Spleen (tissue), 11 donors: ENCODE measurements at regions not wholly inside any gene's neighbourhood (a gene's known extent, or its start where the extent isn't known, plus 50 kb on each side); places are given as distances from the start of the nearest gene placed in this dataset.

Experiments used
- DNase-seq: peaks from one replicate; pipeline ENCODE4 v3.0.0-alpha.2; 2020
- H3K27ac ChIP-seq, 8 donors: fragments of 200-600 bp; sonication (generic) in 7 of 8; 1 replicate in 4 of 8; 2 replicates in 4 of 8; pipeline versions ENCODE4 v1.5.0 to v1.8.0; 2016 to 2021; ENCODE audit warnings: inconsistent platforms in 4 of 8, mild to moderate bottlenecking in 4 of 8, moderate library complexity in 1 of 8
- H3K27me3 ChIP-seq, 7 donors: fragments of 200-600 bp; sonication (generic) in 6 of 7; replicated peaks in 1 of 7; 1 replicate in 4 of 7; 2 replicates in 3 of 7; pipeline versions ENCODE4 v1.5.0 to v1.8.0; 2016 to 2021; ENCODE audit warnings: inconsistent platforms in 3 of 7, mild to moderate bottlenecking in 1 of 7
- H3K36me3 ChIP-seq, 6 donors: fragments of 200-600 bp; sonication (generic) in 5 of 6; 1 replicate in 4 of 6; 2 replicates in 2 of 6; pipeline versions ENCODE4 v1.5.0 to v1.8.0; 2016 to 2021; ENCODE audit warnings: inconsistent platforms in 2 of 6
- H3K4me1 ChIP-seq, 6 donors: fragments of 200-600 bp; sonication (generic) in 5 of 6; 1 replicate in 3 of 6; 2 replicates in 3 of 6; pipeline versions ENCODE4 v1.5.0 to v1.8.0; 2016 to 2021; ENCODE audit warnings: inconsistent platforms in 3 of 6
- H3K4me3 ChIP-seq, 8 donors: fragments of 200-600 bp; sonication (generic) in 7 of 8; 1 replicate in 4 of 8; 2 replicates in 4 of 8; pipeline versions ENCODE4 v1.5.0 to v1.8.0; 2016 to 2021; ENCODE audit warnings: inconsistent platforms in 4 of 8, mild to moderate bottlenecking in 4 of 8, moderate library complexity in 2 of 8
- H3K9me3 ChIP-seq, 8 donors: fragments of 200-600 bp; sonication (generic) in 7 of 8; 1 replicate in 4 of 8; 2 replicates in 4 of 8; pipeline versions ENCODE4 v1.5.0 to v1.8.0; 2016 to 2021; ENCODE audit warnings: inconsistent platforms in 4 of 8
- CTCF ChIP-seq, 11 experiments: fragments of 200-600 bp in 7 of 11; fragments of 450-650 bp in 4 of 11; sonication (generic) in 4 of 11; IDR thresholded peaks in 8 of 11; conservative IDR thresholded peaks in 3 of 11; 1 replicate in 7 of 11; 2 replicates in 4 of 11; pipeline versions ENCODE4 v1.4.0 to v1.8.0; 2016 to 2021; ENCODE audit warnings: antibody characterized with exemption in 11 of 11, inconsistent platforms in 4 of 11, mild to moderate bottlenecking in 1 of 11
- POLR2A ChIP-seq, 3 donors: fragments of 450-650 bp; IDR thresholded peaks; one replicate each; pipeline ENCODE4 v1.5.1; 2017; ENCODE audit warnings: antibody characterized with exemption in 3 of 3, mild to moderate bottlenecking in 1 of 3
- POLR2AphosphoS5 ChIP-seq, 3 donors: sonication (generic); formaldehyde crosslinking; IDR thresholded peaks; one replicate each; pipeline ENCODE4 v1.5.1; 2017; ENCODE audit warnings: antibody characterized with exemption in 3 of 3
- WGBS, 5 donors: extraction: QIAGEN DNeasy Blood & Tissue Kit in 3 of 5; methylation state at CpG; one replicate each; pipeline versions ENCODE4 v1.1.5 to v1.1.7; 2013 to 2018; 5-methylcytosine and 5-hydroxymethylcytosine counted together
- intact Hi-C: fragments of 100-400 bp; cut with DNase I; formaldehyde crosslinking; loops from one replicate; pipeline ENCODE4 v1.15.0; 2023; ENCODE audit warnings: low total_unique reads
- donor health status: healthy with polysubstance abuse.
- donor health status: DM: no; HTN: no; CAD: no; lungs with moderate emphysema.
- donor health status: DM: no; HTN: no; CAD: no.
- donor health status: Bipolar disorder and iron deficiency.
- donor health status: healthy.
- donor health status: DM: no; HTN: no; CAD: no.
- donor health status: DM: yes; HTN: yes; CAD: no.

- Histone ChIP-seq H3K4me1 (no peaks in the 10 kb centered on the region), H3K36me3 (no peaks in the 10 kb centered on the region), H3K27me3 (peaks cover 0 to 9% (median 0%) of the 10 kb centered on the region in 7 donors), H3K27ac (no peak overlapping the region), H3K4me3 (no peak overlapping the region), H3K9me3 (peaks cover 0 to 6% (median 0%) of the 10 kb centered on the region in 8 donors)
- no peak for DNase-seq
- 73 to 87% (median 75%) methylated on average over 14 of the region's 14 CpGs for WGBS, 5 donors
- intact Hi-C loops = no loop called here
- no peak for TF ChIP-seq POLR2A (IDR thresholded peaks at IDR 0.05)
- no peak for TF ChIP-seq POLR2AphosphoS5 (IDR thresholded peaks at IDR 0.05)
- TF ChIP-seq CTCF (IDR thresholded peaks at IDR 0.05 in 8 of 11, conservative IDR thresholded peaks at IDR 0.05 in 3 of 11) = no peak
Measured at GRCh38 chr6:169070506-169071176, 183.0 kb downstream of the THBS2 start.

- no peak for DNase-seq
- 85 to 94% (median 89%) methylated on average over 7 of the region's 7 CpGs for WGBS, 5 donors
- intact Hi-C loops = no loop called here
- H3K27ac ChIP-seq = no peak overlapping the region
- peaks cover 0 to 14% (median 0%) of the 10 kb centered on the region in 7 donors for H3K27me3 ChIP-seq
- TF ChIP-seq POLR2A (IDR thresholded peaks at IDR 0.05) = no peak
- TF ChIP-seq POLR2AphosphoS5 (IDR thresholded peaks at IDR 0.05) = no peak
- TF ChIP-seq CTCF (IDR thresholded peaks at IDR 0.05 in 8 of 11, conservative IDR thresholded peaks at IDR 0.05 in 3 of 11) = no peak
- peaks cover 0 to 6% (median 0%) of the 10 kb centered on the region in 8 donors for H3K9me3 ChIP-seq
- no peak overlapping the region for H3K4me3 ChIP-seq
- H3K4me1 ChIP-seq = no peaks in the 10 kb centered on the region
- no peaks in the 10 kb centered on the region for H3K36me3 ChIP-seq
Measured at GRCh38 chr6:169069356-169069755, 184.3 kb downstream of the THBS2 start.

DNA sequence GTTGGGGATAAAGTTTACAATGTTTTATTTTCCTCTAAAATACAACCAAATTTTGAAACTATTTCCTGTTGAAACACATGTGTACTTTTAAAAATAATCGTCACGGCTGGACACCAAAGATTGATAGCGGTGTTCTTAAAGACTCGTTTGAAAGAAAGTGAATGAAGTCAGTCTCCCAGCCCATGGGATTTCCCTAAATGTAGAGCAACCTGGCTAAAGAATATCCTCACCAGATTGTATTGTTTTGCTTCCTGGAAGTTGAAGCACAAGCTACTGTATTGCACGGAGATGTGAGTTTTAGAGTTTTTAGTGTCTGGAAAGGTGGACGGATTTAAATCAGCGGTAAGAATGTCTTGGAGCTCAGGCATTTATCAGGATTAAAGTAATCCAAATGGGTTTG lies 189.5 kb downstream of the THBS2 start:
- Histone ChIP-seq H3K9me3 (peaks cover 0 to 18% (median 6%) of the 10 kb centered on the region in 8 donors), H3K4me1 (no peaks in the 10 kb centered on the region), H3K36me3 (no peaks in the 10 kb centered on the region), H3K27ac (no peak overlapping the region), H3K4me3 (no peak overlapping the region), H3K27me3 (peaks cover 0 to 6% (median 0%) of the 10 kb centered on the region in 7 donors)
- DNase-seq = no peak
- WGBS, 5 donors = 66 to 79% (median 71%) methylated on average over 7 of the region's 7 CpGs
- intact Hi-C loops = no loop called here
- TF ChIP-seq POLR2A (IDR thresholded peaks at IDR 0.05) = no peak
- no peak for TF ChIP-seq CTCF (IDR thresholded peaks at IDR 0.05 in 8 of 11, conservative IDR thresholded peaks at IDR 0.05 in 3 of 11)
- no peak for TF ChIP-seq POLR2AphosphoS5 (IDR thresholded peaks at IDR 0.05)

- peaks cover 0 to 6% (median 0%) of the 10 kb centered on the region in 7 donors for H3K27me3 ChIP-seq
- intact Hi-C loops = no loop called here
- no peaks in the 10 kb centered on the region for H3K4me1 ChIP-seq
- no peak for TF ChIP-seq POLR2AphosphoS5 (IDR thresholded peaks at IDR 0.05)
- no peak for TF ChIP-seq CTCF (IDR thresholded peaks at IDR 0.05 in 8 of 11, conservative IDR thresholded peaks at IDR 0.05 in 3 of 11)
- no peak for TF ChIP-seq POLR2A (IDR thresholded peaks at IDR 0.05)
- H3K9me3 ChIP-seq = peaks cover 0 to 13% (median 6%) of the 10 kb centered on the region in 8 donors
- no peaks in the 10 kb centered on the region for H3K36me3 ChIP-seq
- 91 to 97% (median 92%) methylated on average over 11 to 12 of the region's 12 CpGs for WGBS, 5 donors
- DNase-seq = no peak
- no peak overlapping the region for H3K27ac ChIP-seq
- no peak overlapping the region for H3K4me3 ChIP-seq
Measured at GRCh38 chr6:169062272-169062671, 191.4 kb downstream of the THBS2 start.
